H9 (cell line): ENCODE measurements at regions not wholly inside any gene's neighbourhood (a gene's known extent, or its start where the extent isn't known, plus 50 kb on each side); places are given as distances from the start of the nearest gene placed in this dataset.

Source experiments
- DNase-seq: peaks from one replicate; pipeline ENCODE4 v3.0.0-alpha.2; 2017
- H2AFZ ChIP-seq: one replicate; pipeline ENCODE4 v1.6.1; 2013; ENCODE audit warnings: mild to moderate bottlenecking, low read length, control low read depth, moderate library complexity
- H2AK5ac ChIP-seq: 2 replicates; pipeline ENCODE4 v1.6.1; 2013; ENCODE audit warnings: low read length, control low read depth, mixed read lengths; ENCODE audit not compliant: insufficient read length
- H2BK120ac ChIP-seq: one replicate; pipeline ENCODE4 v1.6.1; 2013; ENCODE audit warnings: low read depth, mild to moderate bottlenecking, low read length, control low read depth, inconsistent platforms; ENCODE audit not compliant: poor library complexity, severe bottlenecking
- H2BK12ac ChIP-seq: 2 replicates; pipeline ENCODE4 v1.6.1; 2013; ENCODE audit warnings: low read length, control low read depth, mixed read lengths, low read depth; ENCODE audit not compliant: insufficient read length
- H2BK15ac ChIP-seq: 2 replicates; pipeline ENCODE4 v1.6.1; 2013; ENCODE audit warnings: low read depth, low read length, control low read depth
- H2BK20ac ChIP-seq: one replicate; pipeline ENCODE4 v1.6.1; 2013; ENCODE audit warnings: low read depth, mild to moderate bottlenecking, low read length, control low read depth, inconsistent platforms; ENCODE audit not compliant: poor library complexity, severe bottlenecking
- H2BK5ac ChIP-seq: 2 replicates; pipeline ENCODE4 v1.6.1; 2013; ENCODE audit warnings: low read length, control low read depth, mixed read lengths; ENCODE audit not compliant: insufficient read length
- H3K14ac ChIP-seq: 2 replicates; pipeline ENCODE4 v1.6.1; 2013; ENCODE audit warnings: low read length, control low read depth; ENCODE audit not compliant: insufficient read depth
- H3K18ac ChIP-seq: 2 replicates; pipeline ENCODE4 v1.6.1; 2013; ENCODE audit warnings: low read depth, mild to moderate bottlenecking, mixed read lengths, low read length, control low read depth; ENCODE audit not compliant: insufficient read length
- H3K23ac ChIP-seq: 2 replicates; pipeline ENCODE4 v1.6.1; 2013; ENCODE audit warnings: low read length, control low read depth, mixed read lengths, low read depth; ENCODE audit not compliant: insufficient read length
- H3K23me2 ChIP-seq: 2 replicates; pipeline ENCODE4 v1.6.1; 2013; ENCODE audit warnings: low read depth, mild to moderate bottlenecking, mixed read lengths, low read length, control low read depth; ENCODE audit not compliant: insufficient read length, poor library complexity, severe bottlenecking
- H3K27ac ChIP-seq: 2 replicates; pipeline ENCODE4 v1.5.1; 2013; ENCODE audit warnings: low read length, control low read depth, mixed read lengths, low read depth; ENCODE audit not compliant: insufficient read length
- H3K27me3 ChIP-seq: 2 replicates; pipeline ENCODE4 v1.6.1; 2013; ENCODE audit warnings: low read length, control low read depth, inconsistent platforms; ENCODE audit not compliant: insufficient read depth
- H3K4ac ChIP-seq: 2 replicates; pipeline ENCODE4 v1.6.1; 2013; ENCODE audit warnings: low read depth, mild to moderate bottlenecking, control low read depth, inconsistent platforms, low read length, moderate library complexity
- H3K4me1 ChIP-seq: 2 replicates; pipeline ENCODE4 v1.6.1; 2013; ENCODE audit warnings: low read length, control low read depth, inconsistent platforms; ENCODE audit not compliant: insufficient read depth
- H3K4me2 ChIP-seq: 2 replicates; pipeline ENCODE4 v1.6.1; 2013; ENCODE audit warnings: low read length, control low read depth, mixed read lengths; ENCODE audit not compliant: insufficient read length, insufficient read depth
- H3K56ac ChIP-seq: 2 replicates; pipeline ENCODE4 v1.6.1; 2013; ENCODE audit warnings: low read depth, mild to moderate bottlenecking, mixed read lengths, low read length, control low read depth; ENCODE audit not compliant: insufficient read length
- H3K79me1 ChIP-seq: 2 replicates; pipeline ENCODE4 v1.6.1; 2013; ENCODE audit warnings: low read depth, mild to moderate bottlenecking, moderate library complexity, low read length, control low read depth, inconsistent platforms; ENCODE audit not compliant: insufficient read depth, poor library complexity, severe bottlenecking
- H3K79me2 ChIP-seq: 2 replicates; pipeline ENCODE4 v1.6.1; 2013; ENCODE audit warnings: low read length, control low read depth, inconsistent platforms; ENCODE audit not compliant: insufficient read depth
- H3K9ac ChIP-seq: 2 replicates; pipeline ENCODE4 v1.6.1; 2013; ENCODE audit warnings: low read length, control low read depth, mixed read lengths; ENCODE audit not compliant: insufficient read length; ENCODE audit errors: extremely low read depth
- H3K9me3 ChIP-seq: one replicate; pipeline ENCODE4 v1.6.1; 2013; ENCODE audit warnings: low read depth, low read length, inconsistent platforms; ENCODE audit not compliant: control insufficient read depth
- H3T11ph ChIP-seq: one replicate; pipeline ENCODE4 v1.6.1; 2013; ENCODE audit warnings: mild to moderate bottlenecking, low read length, control low read depth, inconsistent platforms
- H4K20me1 ChIP-seq: one replicate; pipeline ENCODE4 v1.6.1; 2013; ENCODE audit not compliant: control insufficient read depth, insufficient read length, insufficient read depth
- H4K5ac ChIP-seq: 2 replicates; pipeline ENCODE4 v1.6.1; 2013; ENCODE audit warnings: low read depth, mild to moderate bottlenecking, mixed read lengths, low read length, control low read depth; ENCODE audit not compliant: insufficient read length
- H4K8ac ChIP-seq: replicated peaks from 2 replicates; pipeline ENCODE4 v1.6.1; 2013; ENCODE audit warnings: low read length, control low read depth, mixed read lengths, low read depth; ENCODE audit not compliant: insufficient read length
- H4K91ac ChIP-seq: 2 replicates; pipeline ENCODE4 v1.6.1; 2013; ENCODE audit warnings: low read depth, mild to moderate bottlenecking, moderate library complexity, mixed read lengths, low read length, control low read depth; ENCODE audit not compliant: insufficient read length
- H3K27ac Mint-ChIP-seq, 3 experiments: 2 replicates in 2 of 3; 3 replicates in 1 of 3; pipeline ENCODE4 v1.8.0; 2020 to 2021; ENCODE audit warnings: mixed read lengths in 3 of 3, mild to moderate bottlenecking in 1 of 3, moderate library complexity in 1 of 3
- H3K27me3 Mint-ChIP-seq: 2 replicates; pipeline ENCODE4 v1.8.0; 2021; ENCODE audit warnings: low read depth, mild to moderate bottlenecking, moderate library complexity, mixed read lengths
- H3K36me3 Mint-ChIP-seq, 3 experiments: 2 replicates in 2 of 3; 3 replicates in 1 of 3; pipeline ENCODE4 v1.8.0; 2020 to 2021; ENCODE audit warnings: low read depth in 3 of 3, mixed read lengths in 3 of 3; ENCODE audit not compliant: insufficient read depth in 1 of 3
- H3K4me1 Mint-ChIP-seq, 2 experiments: 2 replicates each; pipeline ENCODE4 v1.8.0; 2020; ENCODE audit warnings: mixed read lengths in 2 of 2
- H3K4me3 Mint-ChIP-seq, 2 experiments: 2 replicates in 1 of 2; 3 replicates in 1 of 2; pipeline ENCODE4 v1.8.0; 2020 to 2021; ENCODE audit warnings: mild to moderate bottlenecking in 2 of 2, mixed read lengths in 2 of 2, moderate library complexity in 1 of 2
- H3K9me3 Mint-ChIP-seq, 2 experiments: 2 replicates in 1 of 2; 3 replicates in 1 of 2; pipeline ENCODE4 v1.8.0; 2020; ENCODE audit warnings: mild to moderate bottlenecking in 2 of 2, mixed read lengths in 2 of 2, moderate library complexity in 1 of 2
- WGBS: extraction: QIAGEN DNeasy Blood & Tissue Kit; methylation state at CpG from one replicate; pipeline ENCODE4 v1.1.7; 2013; ENCODE audit warnings: missing lambda C conversion rate, low lambda C conversion rate, mixed read lengths; ENCODE audit not compliant: insufficient read length; ENCODE audit errors: extremely low coverage; 5-methylcytosine and 5-hydroxymethylcytosine counted together
- TF ChIP-seq, protein P1 (sequence below): fragments of 200-600 bp; sonication (generic); conservative IDR thresholded peaks from 3 replicates; pipeline ENCODE4 v1.8.0; 2021; ENCODE audit warnings: antibody characterized with exemption, mild to moderate bottlenecking

DNA sequence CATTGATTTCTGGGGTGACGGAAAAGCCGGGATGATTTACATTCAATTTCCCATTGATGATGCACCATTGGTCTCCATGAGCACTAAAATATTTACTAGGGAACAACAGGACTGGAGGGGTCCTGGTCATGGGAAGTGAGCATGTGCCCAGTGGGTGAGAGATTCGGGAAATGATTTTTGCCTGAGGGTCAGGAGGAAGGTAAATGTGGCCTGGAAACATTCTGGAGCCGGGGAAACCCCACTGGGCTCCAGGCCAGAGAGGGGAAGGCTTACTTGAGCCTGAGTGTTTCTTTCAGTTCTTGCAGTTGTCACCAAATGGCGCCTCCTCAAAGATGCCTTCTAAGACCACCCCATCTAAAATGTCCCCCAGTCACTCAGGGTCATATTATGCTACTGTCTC lies 532.3 kb upstream of the TBX3 start:
- Histone ChIP-seq H3K18ac (no peak overlapping the region), H3K4me2 (no peak overlapping the region), H3K23me2 (no peaks in the 10 kb centered on the region), H2AK5ac (no peak overlapping the region), H3K27me3 (no peaks in the 10 kb centered on the region), H3T11ph (no peak overlapping the region), H3K14ac (no peak overlapping the region), H2BK15ac (no peak overlapping the region), H3K79me1 (no peaks in the 10 kb centered on the region), H2BK5ac (no peak overlapping the region), H3K23ac (no peak overlapping the region), H3K9ac (no peak overlapping the region), H4K5ac (no peak overlapping the region), H3K79me2 (no peaks in the 10 kb centered on the region), H2BK120ac (no peak overlapping the region), H3K9me3 (no peaks in the 10 kb centered on the region), H4K8ac (no peak overlapping the region), H3K4ac (no peak overlapping the region), H2BK20ac (no peak overlapping the region), H3K56ac (no peak overlapping the region), H2AFZ (no peak overlapping the region), H4K20me1 (no peaks in the 10 kb centered on the region), H2BK12ac (no peak overlapping the region), H4K91ac (no peak overlapping the region), H3K4me1 (no peaks in the 10 kb centered on the region; the same call in 1 of the 2 replicates), H3K27ac (no peak overlapping the region)
- Mint-ChIP-seq H3K4me3 (no peak overlapping the region), H3K9me3 (no peaks in the 10 kb centered on the region; a peak in 3 of 5 replicates), H3K27ac (peak overlapping the region in 1 of 3 experiments; percentile 65; a peak in 2 of 7 replicates), H3K4me1 (peaks cover 8 to 13% of the 10 kb centered on the region in 2 experiments), H3K36me3 (no peaks in the 10 kb centered on the region; a peak in 1 of 7 replicates), H3K27me3 (no peaks in the 10 kb centered on the region; the same call in 1 of the 2 replicates)
- TF ChIP-seq, protein P1, sequence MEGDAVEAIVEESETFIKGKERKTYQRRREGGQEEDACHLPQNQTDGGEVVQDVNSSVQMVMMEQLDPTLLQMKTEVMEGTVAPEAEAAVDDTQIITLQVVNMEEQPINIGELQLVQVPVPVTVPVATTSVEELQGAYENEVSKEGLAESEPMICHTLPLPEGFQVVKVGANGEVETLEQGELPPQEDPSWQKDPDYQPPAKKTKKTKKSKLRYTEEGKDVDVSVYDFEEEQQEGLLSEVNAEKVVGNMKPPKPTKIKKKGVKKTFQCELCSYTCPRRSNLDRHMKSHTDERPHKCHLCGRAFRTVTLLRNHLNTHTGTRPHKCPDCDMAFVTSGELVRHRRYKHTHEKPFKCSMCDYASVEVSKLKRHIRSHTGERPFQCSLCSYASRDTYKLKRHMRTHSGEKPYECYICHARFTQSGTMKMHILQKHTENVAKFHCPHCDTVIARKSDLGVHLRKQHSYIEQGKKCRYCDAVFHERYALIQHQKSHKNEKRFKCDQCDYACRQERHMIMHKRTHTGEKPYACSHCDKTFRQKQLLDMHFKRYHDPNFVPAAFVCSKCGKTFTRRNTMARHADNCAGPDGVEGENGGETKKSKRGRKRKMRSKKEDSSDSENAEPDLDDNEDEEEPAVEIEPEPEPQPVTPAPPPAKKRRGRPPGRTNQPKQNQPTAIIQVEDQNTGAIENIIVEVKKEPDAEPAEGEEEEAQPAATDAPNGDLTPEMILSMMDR = no peak
- WGBS = no CpG with 5 or more reads among the region's 5 CpGs
- no peak for DNase-seq
